Panc1 (cell line): ENCODE measurements at regions not wholly inside any gene's neighbourhood (a gene's known extent, or its start where the extent isn't known, plus 50 kb on each side); places are given as distances from the start of the nearest gene placed in this dataset.

Experiments used
- ATAC-seq: fragments of 200-7000 bp; cut with Tn5 transposase; 2 replicates; pipeline ENCODE4 v1.9.1; 2020; ENCODE audit warnings: mild to moderate bottlenecking, moderate library complexity
- BruUV-seq: library from RNA; stranded (reverse); fragments of 400-500 nt; replicated peaks from 2 replicates; lab custom pipeline; 2021; lab: Mats Ljungman, UMichigan
- CTCF ChIA-PET: fragments of 300-600 bp; sonication (Branson Sonifier 250); formaldehyde crosslinking; loops from one replicate; lab custom pipeline; 2022; ENCODE audit warnings: antibody characterized with exemption; lab: Charles Lee
- POLR2A ChIA-PET: fragments of 300-600 bp; sonication (Branson Sonifier 250); formaldehyde crosslinking; loops from one replicate; lab custom pipeline; 2022; ENCODE audit warnings: antibody characterized with exemption; lab: Charles Lee
- DNase-seq: peaks from one replicate; pipeline ENCODE4 v3.0.0-alpha.2; 2010; ENCODE audit warnings: low read depth, low spot score
- H3K27ac ChIP-seq: 2 replicates; pipeline ENCODE4 v1.5.1; 2011; ENCODE audit warnings: mild to moderate bottlenecking, low read length, inconsistent platforms
- H3K27me3 ChIP-seq: fragments of 200-500 bp; sonication (Bioruptor generic); 2 replicates; pipeline ENCODE4 v1.6.0; 2014; ENCODE audit warnings: low read length, inconsistent platforms; ENCODE audit not compliant: control insufficient read depth, insufficient read depth
- H3K36me3 ChIP-seq: fragments of 200-500 bp; sonication (Bioruptor generic); 2 replicates; pipeline ENCODE4 v1.5.1; 2014; ENCODE audit warnings: inconsistent platforms, mild to moderate bottlenecking, low read length, moderate library complexity; ENCODE audit not compliant: control insufficient read depth, insufficient read depth
- H3K4me1 ChIP-seq: 2 replicates; pipeline ENCODE4 v1.5.1; 2011; ENCODE audit warnings: inconsistent platforms, mild to moderate bottlenecking, low read length, moderate library complexity; ENCODE audit not compliant: control insufficient read depth, insufficient read depth
- H3K4me3 ChIP-seq, 2 experiments: 2 replicates each; pipeline ENCODE4 v1.5.1; 2011 to 2012; ENCODE audit warnings: low read depth in 2 of 2, low read length in 2 of 2, mild to moderate bottlenecking in 2 of 2, inconsistent platforms in 1 of 2, moderate library complexity in 1 of 2
- H3K9me3 ChIP-seq: fragments of 200-500 bp; sonication (Bioruptor generic); 2 replicates; pipeline ENCODE4 v1.5.1; 2014; ENCODE audit warnings: low read depth, mild to moderate bottlenecking, inconsistent platforms, low read length, moderate library complexity; ENCODE audit not compliant: control insufficient read depth, insufficient read depth
- POLR2AphosphoS5 ChIP-seq: IDR thresholded peaks from 2 replicates; pipeline ENCODE4 v1.6.1; 2012; ENCODE audit warnings: mild to moderate bottlenecking, low read depth, low read length, moderate library complexity
- REST ChIP-seq, 2 experiments: IDR thresholded peaks; 2 replicates each; pipeline ENCODE4 v1.6.1; 2011 to 2012; ENCODE audit warnings: low read depth in 2 of 2, control low read depth in 1 of 2, low read length in 1 of 2, mild to moderate bottlenecking in 1 of 2, moderate library complexity in 1 of 2; ENCODE audit not compliant: insufficient read depth in 1 of 2
- SIN3A ChIP-seq: IDR thresholded peaks from 2 replicates; pipeline ENCODE4 v1.6.1; 2012; ENCODE audit warnings: low read depth, mild to moderate bottlenecking, low read length, moderate library complexity, borderline replicate concordance; ENCODE audit not compliant: insufficient read depth
- TCF7L2 ChIP-seq: IDR thresholded peaks from 2 replicates; pipeline ENCODE4 v1.6.1; 2011; ENCODE audit warnings: mild to moderate bottlenecking, low read depth, low read length, inconsistent platforms
- in situ Hi-C: cut with HindIII; loops from 2 replicates; pipeline ENCODE4 v1.10.0; 2016; ENCODE audit warnings: low sequenced_read_pairs, low pct_unique_long_range_greater_than_20kb
- intact Hi-C: fragments of 100-400 bp; cut with micrococcal nuclease; formaldehyde crosslinking; loops from one replicate; pipeline ENCODE4 v1.10.0; 2022; ENCODE audit not compliant: unreplicated experiment
- TF ChIP-seq, protein P1 (sequence below): fragments of 450-650 bp; IDR thresholded peaks from 2 replicates; pipeline ENCODE4 v1.5.1; 2017; ENCODE audit warnings: mild to moderate bottlenecking

GRCh38 chr3:13187593-13187992 lies 114.4 kb upstream of the IQSEC1 start:
- H3K4me3 ChIP-seq, result no peak overlapping the region
- no peak for DNase-seq
- POLR2A ChIA-PET, result no interaction called here
- TF ChIP-seq, protein P1, sequence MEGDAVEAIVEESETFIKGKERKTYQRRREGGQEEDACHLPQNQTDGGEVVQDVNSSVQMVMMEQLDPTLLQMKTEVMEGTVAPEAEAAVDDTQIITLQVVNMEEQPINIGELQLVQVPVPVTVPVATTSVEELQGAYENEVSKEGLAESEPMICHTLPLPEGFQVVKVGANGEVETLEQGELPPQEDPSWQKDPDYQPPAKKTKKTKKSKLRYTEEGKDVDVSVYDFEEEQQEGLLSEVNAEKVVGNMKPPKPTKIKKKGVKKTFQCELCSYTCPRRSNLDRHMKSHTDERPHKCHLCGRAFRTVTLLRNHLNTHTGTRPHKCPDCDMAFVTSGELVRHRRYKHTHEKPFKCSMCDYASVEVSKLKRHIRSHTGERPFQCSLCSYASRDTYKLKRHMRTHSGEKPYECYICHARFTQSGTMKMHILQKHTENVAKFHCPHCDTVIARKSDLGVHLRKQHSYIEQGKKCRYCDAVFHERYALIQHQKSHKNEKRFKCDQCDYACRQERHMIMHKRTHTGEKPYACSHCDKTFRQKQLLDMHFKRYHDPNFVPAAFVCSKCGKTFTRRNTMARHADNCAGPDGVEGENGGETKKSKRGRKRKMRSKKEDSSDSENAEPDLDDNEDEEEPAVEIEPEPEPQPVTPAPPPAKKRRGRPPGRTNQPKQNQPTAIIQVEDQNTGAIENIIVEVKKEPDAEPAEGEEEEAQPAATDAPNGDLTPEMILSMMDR, result no peak
- TF ChIP-seq REST (IDR thresholded peaks at IDR 0.05; ENCODE audit: insufficient read depth in 1 of 2, low read depth in 2 of 2, low read length in 1 of 2) (no peak), POLR2AphosphoS5 (no peak), TCF7L2 (no peak)
- BruUV-seq, result no TSS peak
- no peaks in the 10 kb centered on the region for H3K36me3 ChIP-seq
- in situ Hi-C loops, result no loop called here
- H3K4me1 ChIP-seq, result no peaks in the 10 kb centered on the region
- ATAC-seq, result no peak
- no peak overlapping the region for H3K27ac ChIP-seq
- CTCF ChIA-PET, result interaction anchor here (0.6 kb wide), 1 partner anchor 294 kb away, joined by 3 read pairs; no protein-coding TSS in a partner anchor
- intact Hi-C loops, result no loop called here
- H3K27me3 ChIP-seq, result no peaks in the 10 kb centered on the region
- H3K9me3 ChIP-seq, result no peaks in the 10 kb centered on the region

DNA sequence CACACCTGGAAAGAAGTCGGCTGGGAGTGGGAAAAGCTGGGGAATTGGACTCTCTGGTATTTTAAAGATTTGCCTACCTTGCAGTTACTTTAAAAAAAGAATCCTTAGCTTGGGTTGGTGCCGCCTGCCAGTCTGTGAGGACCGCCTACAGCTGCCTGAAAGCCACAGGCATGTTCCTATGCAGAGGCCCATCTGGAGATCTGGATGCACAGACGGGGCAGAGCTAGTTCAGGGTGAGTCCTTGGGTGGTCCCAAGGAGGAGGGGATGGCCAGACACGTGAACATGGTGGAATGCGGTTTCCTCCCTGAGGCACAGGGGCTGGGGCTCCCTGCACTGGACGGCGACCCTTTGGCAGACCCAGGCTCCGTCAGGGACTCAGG lies 113.2 kb upstream of the IQSEC1 start:
- no peaks in the 10 kb centered on the region for H3K27me3 ChIP-seq
- in situ Hi-C loops, result no loop called here
- DNase-seq (no peak), ATAC-seq (no peak)
- H3K36me3 ChIP-seq, result no peaks in the 10 kb centered on the region
- no peaks in the 10 kb centered on the region for H3K9me3 ChIP-seq
- no TSS peak for BruUV-seq
- H3K4me3 ChIP-seq, result no peak overlapping the region
- H3K27ac ChIP-seq, result no peak overlapping the region
- intact Hi-C loops, result no loop called here
- ChIA-PET CTCF (no interaction called here), POLR2A (interaction anchor here (0.6 kb wide), 1 partner anchor 20 kb away, joined by 3 read pairs; no protein-coding TSS in a partner anchor)
- H3K4me1 ChIP-seq, result no peaks in the 10 kb centered on the region
- TF ChIP-seq REST (IDR thresholded peaks at IDR 0.05; ENCODE audit: insufficient read depth in 1 of 2, low read depth in 2 of 2, low read length in 1 of 2) (no peak), SIN3A (no peak), POLR2AphosphoS5 (no peak), TCF7L2 (no peak)
- TF ChIP-seq, protein P1, result no peak
